HEK293T (cell line): ENCODE measurements at regions not wholly inside any gene's neighbourhood (a gene's known extent, or its start where the extent isn't known, plus 50 kb on each side); places are given as distances from the start of the nearest gene placed in this dataset.
"Not testable (repeated sequence)": the region's sequence is repeated elsewhere in the genome, so short reads cannot be mapped to it uniquely, and the experiment has no call there.

Source experiments
- CTCF ChIA-PET: fragments of 350-600 bp; formaldehyde crosslinking; extraction: SDS; loops from one replicate; lab custom pipeline; 2021; ENCODE audit warnings: antibody characterized with exemption, inconsistent platforms; lab: Yijun Ruan, JAX
- POLR2A ChIA-PET: fragments of 350-600 bp; formaldehyde crosslinking; extraction: SDS; loops from one replicate; lab custom pipeline; 2020; ENCODE audit warnings: antibody characterized with exemption, inconsistent platforms; lab: Yijun Ruan, JAX
- DNase-seq: peaks from one replicate; pipeline ENCODE4 v3.0.0; 2012; ENCODE audit warnings: mixed read lengths; ENCODE audit errors: extremely low spot score
- ARNT ChIP-seq: fragments of 450-650 bp; IDR thresholded peaks from 2 replicates; pipeline ENCODE4 v1.6.1; 2017; ENCODE audit warnings: mild to moderate bottlenecking
- BHLHE40 ChIP-seq: fragments of 450-650 bp; IDR thresholded peaks from 2 replicates; pipeline ENCODE4 v1.6.1; 2016; ENCODE audit warnings: mild to moderate bottlenecking, moderate library complexity, borderline replicate concordance
- CTBP1 ChIP-seq: fragments of 450-650 bp; IDR thresholded peaks from 2 replicates; pipeline ENCODE4 v1.6.1; 2016; ENCODE audit warnings: borderline replicate concordance
- ELF4 ChIP-seq: fragments of 450-650 bp; IDR thresholded peaks from 2 replicates; pipeline ENCODE4 v1.6.1; 2017; ENCODE audit warnings: antibody characterized with exemption
- FOXA1 ChIP-seq: fragments of 450-650 bp; IDR thresholded peaks from 2 replicates; pipeline ENCODE4 v1.6.1; 2016; ENCODE audit warnings: mild to moderate bottlenecking
- FOXK2 ChIP-seq: fragments of 450-650 bp; IDR thresholded peaks from 2 replicates; pipeline ENCODE4 v1.6.1; 2016; ENCODE audit warnings: mild to moderate bottlenecking
- FOXM1 ChIP-seq: fragments of 450-650 bp; IDR thresholded peaks from 2 replicates; pipeline ENCODE4 v1.6.1; 2017; ENCODE audit warnings: mild to moderate bottlenecking, borderline replicate concordance
- HDGF ChIP-seq: fragments of 450-650 bp; IDR thresholded peaks from 2 replicates; pipeline ENCODE4 v1.6.1; 2017; ENCODE audit warnings: antibody characterized with exemption, borderline replicate concordance
- L3MBTL2 ChIP-seq: fragments of 450-650 bp; conservative IDR thresholded peaks from 2 replicates; pipeline ENCODE4 v1.6.1; 2016; ENCODE audit warnings: mild to moderate bottlenecking
- LEF1 ChIP-seq: fragments of 450-650 bp; IDR thresholded peaks from 2 replicates; pipeline ENCODE4 v1.6.1; 2017; ENCODE audit warnings: mild to moderate bottlenecking, borderline replicate concordance
- NFRKB ChIP-seq: fragments of 450-650 bp; IDR thresholded peaks from 2 replicates; pipeline ENCODE4 v1.6.1; 2016; ENCODE audit warnings: mild to moderate bottlenecking, moderate library complexity
- PKNOX1 ChIP-seq: fragments of 450-650 bp; IDR thresholded peaks from 2 replicates; pipeline ENCODE4 v1.6.1; 2016
- SP1 ChIP-seq: fragments of 450-650 bp; IDR thresholded peaks from 2 replicates; pipeline ENCODE4 v1.6.1; 2017
- SUZ12 ChIP-seq: fragments of 450-650 bp; IDR thresholded peaks from 2 replicates; pipeline ENCODE4 v1.6.1; 2016; ENCODE audit warnings: mild to moderate bottlenecking
- TARDBP ChIP-seq: fragments of 450-650 bp; IDR thresholded peaks from 2 replicates; pipeline ENCODE4 v1.6.1; 2016
- ZNF384 ChIP-seq: fragments of 450-650 bp; IDR thresholded peaks from 2 replicates; pipeline ENCODE4 v1.6.1; 2016

DNA sequence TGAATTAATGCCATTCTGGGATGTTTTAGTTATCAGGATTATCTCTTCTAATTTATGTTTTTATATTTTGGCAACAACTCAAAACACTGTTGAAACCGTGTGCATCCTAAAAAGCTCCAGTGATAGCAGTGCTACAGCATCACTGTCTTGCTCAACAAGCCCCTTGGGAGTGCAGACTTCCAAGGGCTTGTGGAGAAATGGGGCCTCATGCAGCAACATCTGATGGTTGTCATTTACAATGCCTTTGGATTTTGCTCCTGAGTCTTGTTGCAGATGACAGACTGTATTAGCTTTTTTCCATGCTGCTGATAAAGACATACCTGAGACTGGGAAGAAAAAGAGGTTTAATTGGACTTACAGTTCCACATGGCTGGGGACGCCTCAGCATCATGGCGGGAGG, 515.4 kb downstream of the NEBL start:
- CTCF ChIA-PET: no interaction called here
- POLR2A ChIA-PET: no interaction called here
- no peak for DNase-seq
- TF ChIP-seq FOXK2 (no peak), NFRKB (no peak), FOXM1 (no peak), LEF1 (no peak), ZNF384 (no peak), CTBP1 (no peak), ARNT (no peak), FOXA1 (no peak), L3MBTL2 (no peak), ELF4 (no peak), BHLHE40 (no peak), SUZ12 (no peak), TARDBP (no peak), PKNOX1 (no peak), HDGF (no peak), SP1 (no peak)

- no peak for TF ChIP-seq ZNF384
- TF ChIP-seq L3MBTL2: no peak
- no peak for TF ChIP-seq FOXM1
- TF ChIP-seq LEF1: no peak
- TF ChIP-seq TARDBP: no peak
- no peak for TF ChIP-seq SUZ12
- ChIA-PET CTCF (no interaction called here), POLR2A (no interaction called here)
- DNase-seq: no peak
Observed at GRCh38 chr10:20380401-20380800, 516.7 kb downstream of the NEBL start.

GRCh38 chr10:20372748-20373147, 524.4 kb downstream of the NEBL start:
- no peak for TF ChIP-seq FOXA1
- no peak for TF ChIP-seq L3MBTL2
- TF ChIP-seq ELF4: no peak
- TF ChIP-seq SUZ12: no peak
- TF ChIP-seq FOXK2: no peak
- no peak for TF ChIP-seq TARDBP
- TF ChIP-seq CTBP1: no peak
- TF ChIP-seq NFRKB: no peak
- TF ChIP-seq HDGF: no peak
- no peak for TF ChIP-seq FOXM1
- ChIA-PET CTCF (no interaction called here), POLR2A (no interaction called here)
- DNase-seq: no peak

GRCh38 chr10:20370977-20371533, 526.1 kb downstream of the NEBL start:
- DNase-seq, POLR2A ChIA-PET, CTCF ChIA-PET: not testable (repeated sequence)

- CTCF ChIA-PET: no interaction called here
- TF ChIP-seq TARDBP (no peak), NFRKB (no peak), HDGF (no peak), LEF1 (no peak), ELF4 (no peak), BHLHE40 (no peak), ZNF384 (no peak), ARNT (no peak), L3MBTL2 (no peak), FOXK2 (no peak), PKNOX1 (no peak), CTBP1 (no peak), FOXM1 (no peak), SP1 (no peak), FOXA1 (no peak), SUZ12 (no peak)
- POLR2A ChIA-PET: no interaction called here
- DNase-seq: no peak
Observed at GRCh38 chr10:20369863-20370736, 527.0 kb downstream of the NEBL start.

DNA sequence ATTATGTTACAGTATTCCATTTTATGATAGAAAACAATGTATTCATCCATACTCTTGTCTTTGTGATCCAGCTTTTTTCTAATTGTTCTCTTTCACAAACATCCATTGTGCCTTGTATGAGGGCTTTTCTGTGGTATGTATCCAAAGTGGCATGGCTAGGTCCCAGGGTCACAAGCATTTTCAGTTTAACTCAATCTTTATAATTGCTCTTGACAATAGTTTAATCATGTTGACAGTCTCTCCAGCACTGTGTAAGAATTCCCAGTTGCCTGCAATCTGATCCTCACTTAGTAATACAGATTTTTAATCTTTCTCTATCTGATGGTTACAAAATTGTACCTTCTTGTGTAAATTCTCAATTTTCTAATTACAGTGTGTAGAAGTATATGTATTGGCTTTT, 533.4 kb downstream of the NEBL start:
- ChIA-PET CTCF (no interaction called here), POLR2A (no interaction called here)
- no peak for DNase-seq
- TF ChIP-seq FOXA1: no peak
- TF ChIP-seq PKNOX1: no peak
- TF ChIP-seq NFRKB: no peak
- no peak for TF ChIP-seq ARNT
- no peak for TF ChIP-seq TARDBP
- no peak for TF ChIP-seq HDGF
- no peak for TF ChIP-seq LEF1
- no peak for TF ChIP-seq L3MBTL2
- no peak for TF ChIP-seq BHLHE40
- no peak for TF ChIP-seq FOXM1
- TF ChIP-seq ELF4: no peak
- TF ChIP-seq FOXK2: no peak
- no peak for TF ChIP-seq SUZ12
- no peak for TF ChIP-seq ZNF384
